NT2/D1 (cell line): ENCODE measurements at regions not wholly inside any gene's neighbourhood (a gene's known extent, or its start where the extent isn't known, plus 50 kb on each side); places are given as distances from the start of the nearest gene placed in this dataset.

Experiments
- SUZ12 ChIP-seq: IDR thresholded peaks from 2 replicates; pipeline ENCODE4 v1.6.1; 2011; ENCODE audit not compliant: insufficient read length, insufficient read depth; ENCODE audit errors: extremely low read depth
- YY1 ChIP-seq: IDR thresholded peaks from 2 replicates; pipeline ENCODE4 v1.6.1; 2011; ENCODE audit not compliant: insufficient read length, insufficient read depth
- ZNF274 ChIP-seq: IDR thresholded peaks from 2 replicates; pipeline ENCODE4 v1.6.1; 2011; ENCODE audit warnings: mild to moderate bottlenecking, low read depth, low read length

- TF ChIP-seq SUZ12: no peak
- TF ChIP-seq ZNF274: no peak
- no peak for TF ChIP-seq YY1
Observed at GRCh38 chr13:24618011-24618955, 61.9 kb upstream of the ATP12A start.
